RWPE1 (cell line): ENCODE measurements at regions not wholly inside any gene's neighbourhood (a gene's known extent, or its start where the extent isn't known, plus 50 kb on each side); places are given as distances from the start of the nearest gene placed in this dataset.
A peak's percentile ranks its signal among the peaks of the same experiment; 100 is the strongest.
"Not testable (repeated sequence)": the region's sequence is repeated elsewhere in the genome, so short reads cannot be mapped to it uniquely, and the experiment has no call there.

Experiments
- CTCF ChIA-PET: fragments of 350-600 bp; sonication (Branson Sonifier 250); formaldehyde crosslinking; extraction: SDS; loops from one replicate; lab custom pipeline; 2021; lab: Yijun Ruan, JAX
- POLR2A ChIA-PET: fragments of 400-600 bp; formaldehyde crosslinking; extraction: SDS; loops from one replicate; lab custom pipeline; 2020; ENCODE audit warnings: antibody characterized with exemption; ENCODE audit not compliant: low non-redundant PET; lab: Yijun Ruan, JAX
- DNase-seq: peaks from one replicate; pipeline ENCODE4 v3.0.0; 2012; ENCODE audit warnings: low spot score
- H3K27ac ChIP-seq: fragments of 450-650 bp; 2 replicates; pipeline ENCODE4 v1.5.1; 2017
- CTCF ChIP-seq: fragments of 450-650 bp; conservative IDR thresholded peaks from 2 replicates; pipeline ENCODE4 v1.5.1; 2017; ENCODE audit warnings: low read depth, mild to moderate bottlenecking

GRCh38 chr4:134934036-134934808 lies 732.6 kb upstream of the PABPC4L start:
- POLR2A ChIA-PET, result no interaction called here

GRCh38 chr4:134915355-134915754 lies 713.8 kb upstream of the PABPC4L start:
- CTCF ChIA-PET, result no interaction called here
- POLR2A ChIA-PET, result no interaction called here
- DNase-seq, result no peak
- no peak for TF ChIP-seq CTCF
- no peak overlapping the region for H3K27ac ChIP-seq

More at GRCh38 chr4:134934036-134934808, 732.6 kb upstream of the PABPC4L start:
- CTCF ChIA-PET, result no interaction called here
- no peak for TF ChIP-seq CTCF
- DNase-seq, result no peak
- H3K27ac ChIP-seq, result no peak overlapping the region

- DNase-seq, POLR2A ChIA-PET, CTCF ChIA-PET, H3K27ac ChIP-seq: not testable (repeated sequence)
These were observed 712.7 kb upstream of the PABPC4L start for GRCh38 chr4:134914250-134914649.

- H3K27ac ChIP-seq, result no peak overlapping the region
- ChIA-PET POLR2A (no interaction called here), CTCF (no interaction called here)
- no peak for DNase-seq
- TF ChIP-seq CTCF, result no peak
These were observed 710.4 kb upstream of the PABPC4L start for GRCh38 chr4:134911941-134912340.

- ChIA-PET POLR2A (no interaction called here), CTCF (no interaction called here)
- H3K27ac ChIP-seq, result no peak overlapping the region
- peak; percentile 49 for TF ChIP-seq CTCF
- DNase-seq, result no peak
These were observed 704.9 kb upstream of the PABPC4L start for GRCh38 chr4:134906404-134907023.

- H3K27ac ChIP-seq, result no peak overlapping the region
- ChIA-PET CTCF (no interaction called here), POLR2A (no interaction called here)
- no peak for DNase-seq
- no peak for TF ChIP-seq CTCF
These were observed 703.5 kb upstream of the PABPC4L start for GRCh38 chr4:134905061-134905460.

GRCh38 chr4:134888156-134888555 lies 686.6 kb upstream of the PABPC4L start:
- CTCF ChIA-PET, result interaction anchor here (0.5 kb wide), 1 partner anchor 590 kb away, joined by 3 read pairs; no protein-coding TSS in a partner anchor

More at GRCh38 chr4:134888156-134888555, 686.6 kb upstream of the PABPC4L start:
- TF ChIP-seq CTCF, result no peak
- DNase-seq, result no peak
- no peak overlapping the region for H3K27ac ChIP-seq
- POLR2A ChIA-PET, result no interaction called here
